ENCODE measurements at regions not wholly inside any gene's neighbourhood (a gene's known extent, or its start where the extent isn't known, plus 50 kb on each side); places are given as distances from the start of the nearest gene placed in this dataset.

DNA sequence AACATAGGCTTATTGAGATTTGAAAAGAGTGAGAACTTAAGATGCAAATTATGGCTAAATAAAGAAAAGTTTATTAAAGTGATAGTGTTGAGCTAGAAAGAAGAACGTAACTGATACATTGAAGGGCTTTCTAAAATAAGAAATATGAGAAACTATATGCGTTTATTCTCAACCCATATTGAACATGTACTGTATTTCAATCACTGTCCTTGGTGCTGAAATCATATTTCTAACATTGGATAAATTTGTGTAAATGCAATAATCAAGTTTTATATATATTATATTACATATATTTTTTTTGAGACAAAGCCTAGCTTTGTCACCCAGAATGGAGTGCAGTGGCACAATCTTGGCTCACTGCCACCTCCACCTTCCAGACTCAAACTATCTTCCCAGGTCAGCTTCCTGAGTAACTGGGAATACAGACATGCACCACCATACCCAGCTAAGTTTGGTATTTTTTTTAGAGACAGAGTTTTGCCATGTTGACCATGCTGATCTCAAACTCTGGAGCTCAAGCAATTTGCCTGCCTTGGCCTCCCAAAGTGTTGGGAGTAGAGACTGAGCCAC is 1065.8 kb downstream of the REEP3 start:
- no peaks in the 10 kb centered on the region for H3K4me1 Mint-ChIP-seq (ENCODE audit: low read depth)
- H3K4me3 Mint-ChIP-seq (ENCODE audit: unreplicated experiment), result no peak overlapping the region
- no peak overlapping the region for H3K27ac Mint-ChIP-seq (ENCODE audit: unreplicated experiment)
- H3K9me3 Mint-ChIP-seq (ENCODE audit: low read depth), result peaks cover 12% of the 10 kb centered on the region
- H3K27me3 Mint-ChIP-seq (ENCODE audit: low read depth), result peaks cover 5% of the 10 kb centered on the region
- DNase-seq (ENCODE audit: low spot score), result no peak
- no peaks in the 10 kb centered on the region for H3K36me3 Mint-ChIP-seq (ENCODE audit: low read depth)
- no peak for TF ChIP-seq CTCF (IDR thresholded peaks at IDR 0.05)

GRCh38 chr10:64594072-64594471 is 1072.9 kb downstream of the REEP3 start:
- Mint-ChIP-seq H3K27me3 (ENCODE audit: low read depth) (peaks cover 2% of the 10 kb centered on the region), H3K36me3 (ENCODE audit: low read depth) (no peaks in the 10 kb centered on the region), H3K27ac (ENCODE audit: unreplicated experiment) (no peak overlapping the region), H3K4me3 (ENCODE audit: unreplicated experiment) (no peak overlapping the region), H3K4me1 (ENCODE audit: low read depth) (no peaks in the 10 kb centered on the region), H3K9me3 (ENCODE audit: low read depth) (no peaks in the 10 kb centered on the region)
- DNase-seq (ENCODE audit: low spot score), result no peak
- TF ChIP-seq CTCF (IDR thresholded peaks at IDR 0.05), result no peak

DNA sequence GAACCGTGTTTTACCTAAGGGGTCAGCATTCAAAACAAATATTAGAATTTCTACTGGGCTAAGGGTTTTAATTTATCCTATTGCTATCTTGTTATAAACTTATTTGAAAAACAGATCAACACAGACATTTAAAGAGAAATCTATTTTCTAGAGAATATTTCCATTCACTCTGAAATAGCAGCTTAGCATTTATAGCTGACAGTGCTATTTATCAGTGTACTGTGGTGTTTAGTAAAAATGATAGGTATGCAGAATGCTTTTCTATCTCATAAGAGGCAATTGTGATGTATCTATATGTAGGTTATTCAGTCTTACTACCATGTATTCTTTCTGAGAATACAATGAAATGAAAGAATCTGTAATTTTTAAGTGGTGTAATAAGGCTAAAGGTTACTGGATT is 1077.4 kb downstream of the REEP3 start:
- no peak for DNase-seq (ENCODE audit: low spot score)
- Mint-ChIP-seq H3K9me3 (ENCODE audit: low read depth) (no peaks in the 10 kb centered on the region), H3K4me1 (ENCODE audit: low read depth) (no peaks in the 10 kb centered on the region), H3K27ac (ENCODE audit: unreplicated experiment) (no peak overlapping the region), H3K27me3 (ENCODE audit: low read depth) (peaks cover 4% of the 10 kb centered on the region), H3K4me3 (ENCODE audit: unreplicated experiment) (no peak overlapping the region), H3K36me3 (ENCODE audit: low read depth) (no peaks in the 10 kb centered on the region)
- no peak for TF ChIP-seq CTCF (IDR thresholded peaks at IDR 0.05)

DNA sequence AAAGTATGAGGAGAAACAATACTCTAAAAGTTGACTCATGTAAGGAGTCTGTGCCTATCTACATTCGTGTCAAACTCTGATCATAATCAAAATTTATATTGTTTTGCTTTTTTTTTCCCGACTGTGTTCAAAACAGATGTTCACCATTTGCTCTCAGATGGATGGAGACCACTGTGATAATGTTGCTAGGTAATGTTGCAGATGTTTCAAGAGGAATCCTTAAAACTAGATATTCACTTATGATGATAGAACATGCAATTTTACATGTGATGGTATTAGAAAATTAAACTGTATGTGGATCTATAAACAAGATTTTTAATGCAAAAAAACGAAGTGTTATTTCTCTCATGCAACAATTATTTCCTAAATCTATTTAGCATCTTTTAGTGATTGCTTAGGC is 1080.1 kb downstream of the REEP3 start:
- no peak overlapping the region for H3K4me3 Mint-ChIP-seq (ENCODE audit: unreplicated experiment)
- peaks cover 4% of the 10 kb centered on the region for H3K27me3 Mint-ChIP-seq (ENCODE audit: low read depth)
- H3K9me3 Mint-ChIP-seq (ENCODE audit: low read depth), result no peaks in the 10 kb centered on the region
- no peaks in the 10 kb centered on the region for H3K4me1 Mint-ChIP-seq (ENCODE audit: low read depth)
- H3K27ac Mint-ChIP-seq (ENCODE audit: unreplicated experiment), result no peak overlapping the region
- DNase-seq (ENCODE audit: low spot score), result no peak
- no peaks in the 10 kb centered on the region for H3K36me3 Mint-ChIP-seq (ENCODE audit: low read depth)
- TF ChIP-seq CTCF (IDR thresholded peaks at IDR 0.05), result no peak

DNA sequence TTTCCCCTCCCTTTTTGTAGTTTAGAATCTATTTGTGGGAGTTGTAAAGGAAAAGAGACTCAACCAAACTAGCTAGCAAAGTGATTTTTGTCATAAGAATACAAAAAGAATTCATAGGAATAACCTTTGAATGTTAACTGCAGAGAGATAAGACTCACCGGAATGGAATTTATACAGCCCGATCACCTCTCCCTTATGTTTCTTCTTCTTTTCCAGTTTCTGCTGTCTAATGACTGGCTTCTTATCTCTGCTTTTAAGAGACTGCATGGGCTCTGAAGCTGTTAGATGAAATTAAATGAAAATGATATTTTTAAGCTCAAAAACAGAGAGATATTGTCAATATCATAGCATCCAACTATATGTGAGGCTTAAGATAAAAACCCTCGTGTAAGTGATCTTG is 1095.9 kb downstream of the REEP3 start:
- Mint-ChIP-seq H3K4me3 (ENCODE audit: unreplicated experiment) (no peak overlapping the region), H3K4me1 (ENCODE audit: low read depth) (peaks cover 9% of the 10 kb centered on the region), H3K36me3 (ENCODE audit: low read depth) (no peaks in the 10 kb centered on the region), H3K27ac (ENCODE audit: unreplicated experiment) (no peak overlapping the region), H3K9me3 (ENCODE audit: low read depth) (no peaks in the 10 kb centered on the region), H3K27me3 (ENCODE audit: low read depth) (no peaks in the 10 kb centered on the region)
- no peak for DNase-seq (ENCODE audit: low spot score)
- no peak for TF ChIP-seq CTCF (IDR thresholded peaks at IDR 0.05)
